DMS53 treated with DMSO at 0.1 percent for 48 hours (cell line): ENCODE measurements at regions not wholly inside any gene's neighbourhood (a gene's known extent, or its start where the extent isn't known, plus 50 kb on each side); places are given as distances from the start of the nearest gene placed in this dataset.

Experiments
- DNase-seq: peaks from one replicate; lab custom pipeline; 2025; ENCODE audit not compliant: unreplicated experiment; lab: John Stamatoyannopoulos, UW

- no peak for DNase-seq
These were observed 408.7 kb downstream of the SHQ1 start for GRCh38 chr3:72439321-72440183.

- no peak for DNase-seq
These were observed 410.4 kb downstream of the SHQ1 start for GRCh38 chr3:72437661-72438406.

GRCh38 chr3:72436863-72437592 lies 411.2 kb downstream of the SHQ1 start:
- DNase-seq = no peak

- no peak for DNase-seq
These were observed 413.9 kb downstream of the SHQ1 start for GRCh38 chr3:72434296-72434695.

GRCh38 chr3:72432246-72432645 lies 416.0 kb downstream of the SHQ1 start:
- DNase-seq = no peak

- no peak for DNase-seq
These were observed 418.5 kb downstream of the SHQ1 start for GRCh38 chr3:72429589-72430353.

- DNase-seq = no peak
These were observed 419.4 kb downstream of the SHQ1 start for GRCh38 chr3:72428803-72429202.

- DNase-seq = no peak
These were observed 420.6 kb downstream of the SHQ1 start for GRCh38 chr3:72427624-72428023.

- DNase-seq = no peak
These were observed 421.4 kb downstream of the SHQ1 start for GRCh38 chr3:72426618-72427397.

GRCh38 chr3:72423643-72424042 lies 424.6 kb downstream of the SHQ1 start:
- no peak for DNase-seq

- no peak for DNase-seq
These were observed 426.5 kb downstream of the SHQ1 start for GRCh38 chr3:72421786-72422185.

- no peak for DNase-seq
These were observed 427.1 kb downstream of the SHQ1 start for GRCh38 chr3:72421126-72421525.

GRCh38 chr3:72418856-72419255 lies 429.4 kb downstream of the SHQ1 start:
- DNase-seq = no peak

- DNase-seq = no peak
These were observed 430.0 kb downstream of the SHQ1 start for GRCh38 chr3:72418244-72418643.

- DNase-seq = no peak
These were observed 433.7 kb downstream of the SHQ1 start for GRCh38 chr3:72414481-72415016.

GRCh38 chr3:72413228-72413627 lies 435.0 kb downstream of the SHQ1 start:
- no peak for DNase-seq

- no peak for DNase-seq
These were observed 435.8 kb downstream of the SHQ1 start for GRCh38 chr3:72412340-72412956.

GRCh38 chr3:72411843-72412242 lies 436.4 kb downstream of the SHQ1 start:
- no peak for DNase-seq

GRCh38 chr3:72411126-72411525 lies 437.1 kb downstream of the SHQ1 start:
- DNase-seq = no peak
